ENCODE measurements at regions not wholly inside any gene's neighbourhood (a gene's known extent, or its start where the extent isn't known, plus 50 kb on each side); places are given as distances from the start of the nearest gene placed in this dataset.

- Histone ChIP-seq H3K27me3 (ENCODE audit: insufficient read depth) (no peaks in the 10 kb centered on the region), H3F3A (replicated peaks; ENCODE audit: low read depth) (no peaks in the 10 kb centered on the region), H3K36me3 (ENCODE audit: insufficient read depth) (no peaks in the 10 kb centered on the region), H3K4me2 (no peak overlapping the region), H3K79me2 (replicated peaks; ENCODE audit: insufficient read depth) (no peaks in the 10 kb centered on the region), H4K20me1 (replicated peaks; ENCODE audit: insufficient read depth) (no peaks in the 10 kb centered on the region), H3K9me2 (ENCODE audit: insufficient read depth) (peaks cover 2% of the 10 kb centered on the region), H3K4me3 (no peak overlapping the region), H3K4me1 (ENCODE audit: insufficient read depth) (no peaks in the 10 kb centered on the region), H3K27ac (ENCODE audit: low read depth) (no peak overlapping the region), H2AFZ (no peak overlapping the region)
- ATAC-seq, result no peak
- Mint-ChIP-seq H3K9me3 (no peaks in the 10 kb centered on the region), H3K36me3 (ENCODE audit: low read depth) (no peaks in the 10 kb centered on the region), H3K27me3 (ENCODE audit: insufficient read depth, low read depth, poor library complexity) (peaks cover 1% of the 10 kb centered on the region), H3K27ac (no peak overlapping the region), H3K4me3 (no peak overlapping the region), H3K4me1 (no peaks in the 10 kb centered on the region)
- TF ChIP-seq EZH2phosphoT487 (IDR thresholded peaks at IDR 0.05; ENCODE audit: unreplicated experiment) (no peak), STAT1 (IDR thresholded peaks at IDR 0.05; ENCODE audit: unreplicated experiment) (no peak), JUNB (IDR thresholded peaks at IDR 0.05; ENCODE audit: unreplicated experiment) (no peak), CREB1 (CRISPR knock-in tag; IDR thresholded peaks at IDR 0.05; ENCODE audit: low read depth) (no peak)
- TF ChIP-seq, protein P1, sequence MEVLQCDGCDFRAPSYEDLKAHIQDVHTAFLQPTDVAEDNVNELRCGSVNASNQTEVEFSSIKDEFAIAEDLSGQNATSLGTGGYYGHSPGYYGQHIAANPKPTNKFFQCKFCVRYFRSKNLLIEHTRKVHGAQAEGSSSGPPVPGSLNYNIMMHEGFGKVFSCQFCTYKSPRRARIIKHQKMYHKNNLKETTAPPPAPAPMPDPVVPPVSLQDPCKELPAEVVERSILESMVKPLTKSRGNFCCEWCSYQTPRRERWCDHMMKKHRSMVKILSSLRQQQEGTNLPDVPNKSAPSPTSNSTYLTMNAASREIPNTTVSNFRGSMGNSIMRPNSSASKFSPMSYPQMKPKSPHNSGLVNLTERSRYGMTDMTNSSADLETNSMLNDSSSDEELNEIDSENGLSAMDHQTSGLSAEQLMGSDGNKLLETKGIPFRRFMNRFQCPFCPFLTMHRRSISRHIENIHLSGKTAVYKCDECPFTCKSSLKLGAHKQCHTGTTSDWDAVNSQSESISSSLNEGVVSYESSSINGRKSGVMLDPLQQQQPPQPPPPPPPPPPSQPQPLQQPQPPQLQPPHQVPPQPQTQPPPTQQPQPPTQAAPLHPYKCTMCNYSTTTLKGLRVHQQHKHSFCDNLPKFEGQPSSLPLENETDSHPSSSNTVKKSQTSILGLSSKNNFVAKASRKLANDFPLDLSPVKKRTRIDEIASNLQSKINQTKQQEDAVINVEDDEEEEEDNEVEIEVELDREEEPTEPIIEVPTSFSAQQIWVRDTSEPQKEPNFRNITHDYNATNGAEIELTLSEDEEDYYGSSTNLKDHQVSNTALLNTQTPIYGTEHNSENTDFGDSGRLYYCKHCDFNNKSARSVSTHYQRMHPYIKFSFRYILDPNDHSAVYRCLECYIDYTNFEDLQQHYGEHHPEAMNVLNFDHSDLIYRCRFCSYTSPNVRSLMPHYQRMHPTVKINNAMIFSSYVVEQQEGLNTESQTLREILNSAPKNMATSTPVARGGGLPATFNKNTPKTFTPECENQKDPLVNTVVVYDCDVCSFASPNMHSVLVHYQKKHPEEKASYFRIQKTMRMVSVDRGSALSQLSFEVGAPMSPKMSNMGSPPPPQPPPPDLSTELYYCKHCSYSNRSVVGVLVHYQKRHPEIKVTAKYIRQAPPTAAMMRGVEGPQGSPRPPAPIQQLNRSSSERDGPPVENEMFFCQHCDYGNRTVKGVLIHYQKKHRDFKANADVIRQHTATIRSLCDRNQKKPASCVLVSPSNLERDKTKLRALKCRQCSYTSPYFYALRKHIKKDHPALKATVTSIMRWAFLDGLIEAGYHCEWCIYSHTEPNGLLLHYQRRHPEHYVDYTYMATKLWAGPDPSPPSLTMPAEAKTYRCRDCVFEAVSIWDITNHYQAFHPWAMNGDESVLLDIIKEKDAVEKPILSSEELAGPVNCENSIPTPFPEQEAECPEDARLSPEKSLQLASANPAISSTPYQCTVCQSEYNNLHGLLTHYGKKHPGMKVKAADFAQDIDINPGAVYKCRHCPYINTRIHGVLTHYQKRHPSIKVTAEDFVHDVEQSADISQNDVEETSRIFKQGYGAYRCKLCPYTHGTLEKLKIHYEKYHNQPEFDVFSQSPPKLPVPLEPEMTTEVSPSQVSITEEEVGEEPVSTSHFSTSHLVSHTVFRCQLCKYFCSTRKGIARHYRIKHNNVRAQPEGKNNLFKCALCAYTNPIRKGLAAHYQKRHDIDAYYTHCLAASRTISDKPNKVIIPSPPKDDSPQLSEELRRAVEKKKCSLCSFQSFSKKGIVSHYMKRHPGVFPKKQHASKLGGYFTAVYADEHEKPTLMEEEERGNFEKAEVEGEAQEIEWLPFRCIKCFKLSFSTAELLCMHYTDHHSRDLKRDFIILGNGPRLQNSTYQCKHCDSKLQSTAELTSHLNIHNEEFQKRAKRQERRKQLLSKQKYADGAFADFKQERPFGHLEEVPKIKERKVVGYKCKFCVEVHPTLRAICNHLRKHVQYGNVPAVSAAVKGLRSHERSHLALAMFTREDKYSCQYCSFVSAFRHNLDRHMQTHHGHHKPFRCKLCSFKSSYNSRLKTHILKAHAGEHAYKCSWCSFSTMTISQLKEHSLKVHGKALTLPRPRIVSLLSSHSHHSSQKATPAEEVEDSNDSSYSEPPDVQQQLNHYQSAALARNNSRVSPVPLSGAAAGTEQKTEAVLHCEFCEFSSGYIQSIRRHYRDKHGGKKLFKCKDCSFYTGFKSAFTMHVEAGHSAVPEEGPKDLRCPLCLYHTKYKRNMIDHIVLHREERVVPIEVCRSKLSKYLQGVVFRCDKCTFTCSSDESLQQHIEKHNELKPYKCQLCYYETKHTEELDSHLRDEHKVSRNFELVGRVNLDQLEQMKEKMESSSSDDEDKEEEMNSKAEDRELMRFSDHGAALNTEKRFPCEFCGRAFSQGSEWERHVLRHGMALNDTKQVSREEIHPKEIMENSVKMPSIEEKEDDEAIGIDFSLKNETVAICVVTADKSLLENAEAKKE (CRISPR knock-in tag; IDR thresholded peaks at IDR 0.05), result no peak
- TF ChIP-seq, protein P2, sequence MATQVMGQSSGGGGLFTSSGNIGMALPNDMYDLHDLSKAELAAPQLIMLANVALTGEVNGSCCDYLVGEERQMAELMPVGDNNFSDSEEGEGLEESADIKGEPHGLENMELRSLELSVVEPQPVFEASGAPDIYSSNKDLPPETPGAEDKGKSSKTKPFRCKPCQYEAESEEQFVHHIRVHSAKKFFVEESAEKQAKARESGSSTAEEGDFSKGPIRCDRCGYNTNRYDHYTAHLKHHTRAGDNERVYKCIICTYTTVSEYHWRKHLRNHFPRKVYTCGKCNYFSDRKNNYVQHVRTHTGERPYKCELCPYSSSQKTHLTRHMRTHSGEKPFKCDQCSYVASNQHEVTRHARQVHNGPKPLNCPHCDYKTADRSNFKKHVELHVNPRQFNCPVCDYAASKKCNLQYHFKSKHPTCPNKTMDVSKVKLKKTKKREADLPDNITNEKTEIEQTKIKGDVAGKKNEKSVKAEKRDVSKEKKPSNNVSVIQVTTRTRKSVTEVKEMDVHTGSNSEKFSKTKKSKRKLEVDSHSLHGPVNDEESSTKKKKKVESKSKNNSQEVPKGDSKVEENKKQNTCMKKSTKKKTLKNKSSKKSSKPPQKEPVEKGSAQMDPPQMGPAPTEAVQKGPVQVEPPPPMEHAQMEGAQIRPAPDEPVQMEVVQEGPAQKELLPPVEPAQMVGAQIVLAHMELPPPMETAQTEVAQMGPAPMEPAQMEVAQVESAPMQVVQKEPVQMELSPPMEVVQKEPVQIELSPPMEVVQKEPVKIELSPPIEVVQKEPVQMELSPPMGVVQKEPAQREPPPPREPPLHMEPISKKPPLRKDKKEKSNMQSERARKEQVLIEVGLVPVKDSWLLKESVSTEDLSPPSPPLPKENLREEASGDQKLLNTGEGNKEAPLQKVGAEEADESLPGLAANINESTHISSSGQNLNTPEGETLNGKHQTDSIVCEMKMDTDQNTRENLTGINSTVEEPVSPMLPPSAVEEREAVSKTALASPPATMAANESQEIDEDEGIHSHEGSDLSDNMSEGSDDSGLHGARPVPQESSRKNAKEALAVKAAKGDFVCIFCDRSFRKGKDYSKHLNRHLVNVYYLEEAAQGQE (IDR thresholded peaks at IDR 0.05; ENCODE audit: unreplicated experiment), result no peak
- DNase-seq (ENCODE audit: low spot score), result no peak
Observed at GRCh38 chr17:51496378-51496777, 236.0 kb downstream of the UTP18 start.
